ENCODE measurements at regions not wholly inside any gene's neighbourhood (a gene's known extent, or its start where the extent isn't known, plus 50 kb on each side); places are given as distances from the start of the nearest gene placed in this dataset. TPM values are rescaled to one million over a fixed set of nuclear protein-coding genes. Genes with fewer than 3 reads are reported as not detected.

DNA sequence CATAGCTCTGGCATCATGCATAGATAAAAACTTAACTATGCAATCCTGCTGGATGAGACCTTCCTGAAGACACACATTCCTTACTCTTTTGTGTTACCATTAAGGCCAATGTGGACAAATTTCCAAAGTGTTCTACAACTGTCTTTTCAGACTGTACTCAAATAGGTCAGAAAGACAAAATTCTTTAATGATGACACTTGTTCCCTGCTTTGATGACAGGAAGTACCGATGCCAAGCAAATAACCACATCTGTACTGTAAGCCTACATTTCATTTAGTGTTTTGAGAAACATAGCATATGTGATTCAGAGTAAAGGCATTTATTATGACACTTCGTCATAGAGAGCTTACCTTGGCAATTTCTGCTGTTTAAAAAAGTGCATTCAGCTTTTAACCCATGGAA, 55.0 kb downstream of the PMAIP1 start:
- H2AFZ ChIP-seq (ENCODE audit: low read depth, low read length) = no peak overlapping the region
- H3K18ac ChIP-seq (ENCODE audit: low read depth in 1 of 2, low read length in 2 of 2) = no peak overlapping the region
- no peak overlapping the region for H3K27ac ChIP-seq (ENCODE audit: low read length, poor library complexity, severe bottlenecking)
- WGBS = 6% methylated on average over 2 of the region's 2 CpGs
- H3K4me3 ChIP-seq (ENCODE audit: insufficient read depth in 1 of 2, low read depth in 1 of 2, low read length in 2 of 2) = no peak overlapping the region
- no peak overlapping the region for H3K9ac ChIP-seq (ENCODE audit: low read length)
- no peak overlapping the region for H3K23ac ChIP-seq (ENCODE audit: low read length in 2 of 2)
- H2AK5ac ChIP-seq (ENCODE audit: low read length, severe bottlenecking) = no peak overlapping the region
- H2BK12ac ChIP-seq (ENCODE audit: low read length in 2 of 2) = no peak overlapping the region
- no peaks in the 10 kb centered on the region for H3K27me3 ChIP-seq (ENCODE audit: control insufficient read depth in 1 of 2, insufficient read depth in 1 of 2, low read length in 2 of 2)
- H3K4me1 ChIP-seq (ENCODE audit: control insufficient read depth, insufficient read depth, low read depth, low read length) = peaks cover 2% of the 10 kb centered on the region
- no peaks in the 10 kb centered on the region for H3K79me1 ChIP-seq (replicated peaks; ENCODE audit: low read length, poor library complexity, severe bottlenecking)
- H3K14ac ChIP-seq (ENCODE audit: low read length in 2 of 2) = no peak overlapping the region
- H4K8ac ChIP-seq (ENCODE audit: low read length) = no peak overlapping the region
- H3K4ac ChIP-seq (ENCODE audit: low read depth in 1 of 2, low read length in 2 of 2) = no peak overlapping the region
- H2BK5ac ChIP-seq (ENCODE audit: low read depth, low read length, poor library complexity, severe bottlenecking) = no peak overlapping the region
- no peak overlapping the region for H2BK15ac ChIP-seq (ENCODE audit: low read depth, poor library complexity, severe bottlenecking)
- peak; percentile 25 for DNase-seq
- no peak overlapping the region for H3K4me2 ChIP-seq (ENCODE audit: low read length, poor library complexity, severe bottlenecking)
- H3K36me3 ChIP-seq (ENCODE audit: control insufficient read depth in 1 of 2, insufficient read depth in 2 of 2, low read depth in 1 of 2, low read length in 2 of 2) = no peaks in the 10 kb centered on the region
- H3K9me3 ChIP-seq (ENCODE audit: control insufficient read depth, low read length) = no peaks in the 10 kb centered on the region
- no peak overlapping the region for H4K91ac ChIP-seq (ENCODE audit: low read length)
- H2BK120ac ChIP-seq (ENCODE audit: low read depth, low read length) = no peak overlapping the region

DNA sequence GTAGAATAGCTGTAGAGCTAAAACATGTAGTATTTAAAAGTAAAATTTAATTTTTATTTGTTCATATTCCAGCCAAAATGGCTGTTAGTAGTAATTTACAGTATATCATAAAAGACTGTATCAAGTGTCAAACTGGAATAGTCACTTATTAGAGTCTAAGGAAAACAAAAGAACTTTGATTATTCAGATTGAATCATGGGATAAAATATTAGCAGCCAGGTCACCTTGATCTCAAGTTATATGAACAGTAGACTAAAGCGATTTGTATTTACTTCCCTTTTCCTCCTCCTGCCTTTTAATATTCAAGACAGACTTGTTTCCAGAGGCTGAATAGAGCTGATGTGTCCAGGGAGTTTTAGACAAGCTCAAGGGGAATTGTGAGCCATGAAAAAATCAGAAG, 54.4 kb downstream of the PMAIP1 start:
- H4K8ac ChIP-seq (ENCODE audit: low read length) = no peak overlapping the region
- H3K4me3 ChIP-seq (ENCODE audit: insufficient read depth in 1 of 2, low read depth in 1 of 2, low read length in 2 of 2) = no peak overlapping the region
- H3K9ac ChIP-seq (ENCODE audit: low read length) = no peak overlapping the region
- H3K18ac ChIP-seq (ENCODE audit: low read depth in 1 of 2, low read length in 2 of 2) = no peak overlapping the region
- peak overlapping the region; percentile 59 for H3K27ac ChIP-seq (ENCODE audit: low read length, poor library complexity, severe bottlenecking)
- H2BK15ac ChIP-seq (ENCODE audit: low read depth, poor library complexity, severe bottlenecking) = no peak overlapping the region
- H3K4me1 ChIP-seq (ENCODE audit: control insufficient read depth, insufficient read depth, low read depth, low read length) = peaks cover 2% of the 10 kb centered on the region
- H4K91ac ChIP-seq (ENCODE audit: low read length) = no peak overlapping the region
- DNase-seq = no peak
- H3K9me3 ChIP-seq (ENCODE audit: control insufficient read depth, low read length) = no peaks in the 10 kb centered on the region
- no peak overlapping the region for H2AFZ ChIP-seq (ENCODE audit: low read depth, low read length)
- no peak overlapping the region for H2AK5ac ChIP-seq (ENCODE audit: low read length, severe bottlenecking)
- no peaks in the 10 kb centered on the region for H3K79me1 ChIP-seq (replicated peaks; ENCODE audit: low read length, poor library complexity, severe bottlenecking)
- no peaks in the 10 kb centered on the region for H3K27me3 ChIP-seq (ENCODE audit: control insufficient read depth in 1 of 2, insufficient read depth in 1 of 2, low read length in 2 of 2)
- no peaks in the 10 kb centered on the region for H3K36me3 ChIP-seq (ENCODE audit: control insufficient read depth in 1 of 2, insufficient read depth in 2 of 2, low read depth in 1 of 2, low read length in 2 of 2)
- no peak overlapping the region for H3K14ac ChIP-seq (ENCODE audit: low read length in 2 of 2)
- no peak overlapping the region for H3K4ac ChIP-seq (ENCODE audit: low read depth in 1 of 2, low read length in 2 of 2)
- no peak overlapping the region for H2BK120ac ChIP-seq (ENCODE audit: low read depth, low read length)
- no peak overlapping the region for H3K23ac ChIP-seq (ENCODE audit: low read length in 2 of 2)
- no peak overlapping the region for H3K4me2 ChIP-seq (ENCODE audit: low read length, poor library complexity, severe bottlenecking)
- 60% methylated on average over 1 of the region's 1 CpG for WGBS
- H2BK12ac ChIP-seq (ENCODE audit: low read length in 2 of 2) = no peak overlapping the region
- H2BK5ac ChIP-seq (ENCODE audit: low read depth, low read length, poor library complexity, severe bottlenecking) = no peak overlapping the region

Small RNA genes lying in the stretch of these regions (small RNA-seq; reads per million reads assigned to genes)
- not detected for gene RN7SL342P (ENCODE audit: low read depth)
- not detected for gene RNU4-17P (ENCODE audit: low read depth)
- not detected for gene RNU6-567P (ENCODE audit: low read depth)

All from mesenchymal stem cell (in vitro differentiated cells and primary cell).